ENCODE measurements at regions not wholly inside any gene's neighbourhood (a gene's known extent, or its start where the extent isn't known, plus 50 kb on each side); places are given as distances from the start of the nearest gene placed in this dataset.
"Not testable (repeated sequence)": the region's sequence is repeated elsewhere in the genome, so short reads cannot be mapped to it uniquely, and the experiment has no call there.

DNA sequence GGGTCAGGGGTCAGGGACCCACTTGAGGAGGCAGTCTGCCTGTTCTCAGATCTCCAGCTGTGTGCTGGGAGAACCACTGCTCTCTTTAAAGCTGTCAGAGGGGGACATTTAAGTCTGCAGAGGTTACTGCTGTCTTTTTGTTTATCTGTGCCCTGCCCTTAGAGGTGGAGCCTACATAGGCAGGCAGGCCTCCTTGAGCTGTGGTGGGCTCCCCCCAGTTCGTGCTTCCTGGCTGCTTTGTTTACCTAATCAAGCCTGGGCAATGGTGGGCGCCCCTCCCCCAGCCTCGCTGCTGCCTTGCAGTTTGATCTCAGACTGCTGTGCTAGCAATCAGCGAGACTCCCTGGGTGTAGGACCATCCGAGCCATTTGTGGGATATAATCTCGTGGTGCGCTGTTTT is 830.5 kb upstream of the ANO3 start:
- not testable (repeated sequence) for DNase-seq (ENCODE audit: low read depth)

- no peak for DNase-seq (ENCODE audit: low read depth)
Observed at GRCh38 chr11:25515576-25515975, 816.4 kb upstream of the ANO3 start.

DNA sequence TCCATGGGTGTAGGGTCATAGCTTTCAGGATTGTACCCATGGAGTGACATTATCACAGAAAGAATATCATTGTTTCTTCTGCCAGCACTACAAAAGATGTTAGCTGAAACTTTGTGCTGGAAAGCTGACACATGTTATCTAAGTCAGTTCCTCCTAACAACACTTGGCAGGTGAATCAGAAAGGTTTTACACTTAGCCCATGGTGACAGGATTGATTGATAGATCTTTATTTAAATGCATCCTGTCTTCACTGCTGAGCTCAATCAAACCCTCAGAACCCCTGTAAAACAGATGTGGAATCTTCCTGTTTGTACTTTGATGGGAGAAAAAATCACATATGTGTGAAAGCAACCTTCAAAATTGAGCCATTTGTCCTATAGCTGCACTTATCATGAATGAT is 811.5 kb upstream of the ANO3 start:
- DNase-seq (ENCODE audit: low read depth): no peak

DNA sequence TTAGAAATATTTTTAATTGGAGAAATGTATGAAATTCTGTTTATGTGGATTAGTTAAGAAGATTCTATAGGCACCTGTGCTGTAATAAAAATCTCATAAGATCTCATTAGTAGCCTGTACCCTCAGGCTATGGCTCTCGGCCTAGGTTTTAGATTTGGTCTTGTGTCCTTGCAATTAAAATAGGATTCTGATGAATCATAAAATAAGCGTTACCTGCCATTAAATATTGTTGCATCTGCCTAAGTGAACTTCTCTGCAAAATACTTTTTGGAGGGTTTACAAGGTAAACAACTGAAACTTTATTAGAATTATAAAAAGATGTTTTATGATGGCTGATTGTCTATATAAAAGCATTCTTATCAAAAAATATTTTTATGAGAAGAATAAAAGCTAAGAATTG is 804.1 kb upstream of the ANO3 start:
- no peak for DNase-seq (ENCODE audit: low read depth)

DNA sequence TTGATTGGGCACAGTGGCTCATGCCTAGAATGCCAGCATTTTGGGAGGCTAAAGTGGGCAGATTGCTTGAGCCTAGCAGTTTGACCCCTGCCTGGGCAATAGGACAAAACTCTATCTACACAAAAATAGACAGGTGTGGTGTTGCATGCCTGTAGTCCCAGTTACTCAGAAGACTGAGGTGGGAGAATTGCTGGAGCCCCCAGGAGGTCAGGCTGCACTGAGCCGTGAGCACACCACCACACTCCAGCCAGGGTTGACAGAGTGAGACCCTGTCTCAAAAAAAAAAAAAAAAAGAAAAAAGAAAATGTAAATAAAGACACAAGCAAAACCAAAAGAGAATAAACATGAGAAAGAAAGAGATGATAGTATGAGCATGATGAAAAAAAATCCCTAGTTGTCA is 802.4 kb upstream of the ANO3 start:
- no peak for DNase-seq (ENCODE audit: low read depth)

- no peak for DNase-seq (ENCODE audit: low read depth)
Observed at GRCh38 chr11:25535467-25536272, 796.3 kb upstream of the ANO3 start.

GRCh38 chr11:25536289-25536688 is 795.6 kb upstream of the ANO3 start:
- peak; percentile 1 for DNase-seq (ENCODE audit: low read depth)

DNA sequence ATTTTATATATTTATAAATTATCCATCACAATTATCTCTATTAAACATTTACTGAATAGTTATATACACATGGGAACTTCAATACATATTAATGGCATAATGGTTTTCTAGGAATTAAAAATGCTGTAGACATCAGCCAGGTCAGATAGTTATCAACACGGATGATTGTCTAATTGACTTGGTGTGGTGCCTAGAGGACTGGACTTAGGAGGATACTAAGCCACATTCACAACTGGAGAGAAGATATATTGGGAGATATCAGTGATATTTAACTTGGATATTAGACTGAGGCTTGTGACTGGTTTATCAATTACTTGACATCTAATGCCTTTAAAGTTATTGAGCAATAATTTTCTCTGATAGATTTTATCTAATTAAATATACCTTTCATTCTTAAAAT is 794.5 kb upstream of the ANO3 start:
- no peak for DNase-seq (ENCODE audit: low read depth)

- DNase-seq (ENCODE audit: low read depth): no peak
Observed at GRCh38 chr11:25547292-25547691, 784.6 kb upstream of the ANO3 start.

- no peak for DNase-seq (ENCODE audit: low read depth)
Observed at GRCh38 chr11:25562417-25562816, 769.5 kb upstream of the ANO3 start.

DNA sequence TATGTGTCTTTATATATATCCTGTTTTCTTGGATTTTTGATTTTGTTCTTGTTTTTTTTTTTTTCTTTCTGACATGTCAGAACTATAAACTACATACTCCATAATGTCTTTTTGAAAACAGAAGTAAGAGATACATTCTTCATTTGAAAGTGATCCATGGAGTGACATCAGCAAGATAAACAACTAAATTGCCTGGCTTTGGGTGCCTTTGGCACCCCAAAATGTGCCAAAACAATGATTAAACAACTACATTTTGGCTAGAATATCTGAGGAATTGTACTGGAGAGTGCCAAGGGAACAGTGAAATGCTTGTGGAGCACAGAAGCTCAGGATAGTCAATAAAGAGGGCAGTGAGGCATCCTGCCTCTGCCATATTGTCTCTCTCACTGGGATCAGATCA is 766.1 kb upstream of the ANO3 start:
- DNase-seq (ENCODE audit: low read depth): no peak

DNA sequence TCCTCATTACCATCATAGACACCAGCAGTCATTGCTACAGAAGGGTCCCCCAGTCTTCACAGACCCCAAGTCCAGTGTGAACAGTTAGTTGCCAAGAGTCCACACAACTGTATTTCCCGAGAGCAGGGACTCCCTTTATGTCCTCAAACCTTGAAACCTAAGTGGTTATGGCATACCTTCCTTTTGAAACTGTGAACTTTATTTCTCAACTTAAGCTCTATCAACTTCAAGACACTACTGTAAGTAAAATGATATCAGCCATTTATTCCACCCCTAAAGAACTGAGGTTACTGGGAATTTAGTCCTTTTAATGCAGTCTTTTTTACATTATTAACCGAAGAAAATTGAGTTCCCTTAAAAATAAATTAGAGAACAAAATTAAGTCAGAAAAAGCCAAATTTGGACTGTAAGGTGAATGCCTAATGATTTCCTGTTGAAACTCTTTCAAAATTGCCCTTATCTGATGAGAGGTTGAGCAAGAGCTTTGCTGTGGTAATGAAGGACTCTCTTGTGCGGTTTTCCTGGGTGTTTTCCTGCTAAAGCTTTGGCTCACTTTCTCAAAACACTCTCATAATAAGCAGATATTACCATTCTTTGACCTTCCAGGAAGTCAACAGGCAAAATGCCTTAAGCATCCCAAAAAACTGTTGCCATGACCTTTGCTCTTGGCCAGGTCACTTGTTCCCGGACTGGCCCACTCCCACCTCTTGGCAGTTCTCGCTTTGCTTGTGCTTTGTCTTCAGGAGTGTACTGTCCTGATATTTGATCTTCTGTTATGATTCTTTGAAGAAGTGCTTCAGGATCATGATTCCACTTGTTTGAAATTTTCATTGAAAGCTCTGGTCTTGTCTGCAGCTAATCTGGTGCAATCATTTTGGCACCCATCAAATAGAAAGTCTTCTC is 765.4 kb upstream of the ANO3 start:
- DNase-seq (ENCODE audit: low read depth): no peak

DNA sequence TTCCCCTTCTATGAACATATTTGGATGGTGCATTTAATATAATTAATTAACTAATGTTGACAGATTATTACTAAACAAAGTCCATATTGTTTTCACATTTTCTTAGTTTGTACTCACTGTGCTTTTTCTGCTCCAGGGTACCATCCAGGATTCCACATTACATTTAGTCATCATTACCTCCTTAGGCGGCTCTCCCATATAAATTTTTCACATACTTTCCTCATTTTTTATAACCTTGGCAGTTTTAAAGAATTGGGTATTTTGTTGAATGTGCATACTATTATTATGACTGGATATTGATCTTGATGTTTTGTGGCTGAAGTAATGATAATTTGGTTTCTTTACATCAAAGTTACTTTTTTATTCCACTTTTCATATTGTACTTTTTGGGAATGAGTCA is 755.6 kb upstream of the ANO3 start:
- no peak for DNase-seq (ENCODE audit: low read depth)

DNA sequence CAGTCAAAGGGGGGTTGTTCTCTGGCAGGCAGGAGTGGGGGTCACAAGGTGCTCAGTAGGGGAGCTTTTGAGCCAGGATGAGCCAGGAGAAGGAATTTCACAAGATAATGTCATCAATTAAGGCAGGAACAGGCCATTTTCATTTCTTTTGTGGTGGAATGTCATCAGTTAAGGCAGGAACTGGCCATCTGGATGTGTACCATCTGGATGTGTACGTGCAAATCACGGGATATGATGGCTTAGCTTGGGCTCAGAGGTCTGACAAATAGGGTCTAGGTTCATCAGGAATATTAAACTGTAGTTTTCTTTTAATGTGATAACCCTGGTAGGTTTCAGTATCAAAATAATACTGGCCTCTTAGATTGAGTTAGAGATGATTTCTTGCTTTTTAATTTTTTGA is 752.4 kb upstream of the ANO3 start:
- DNase-seq (ENCODE audit: low read depth): not testable (repeated sequence)

GRCh38 chr11:25583596-25583995 is 748.3 kb upstream of the ANO3 start:
- no peak for DNase-seq (ENCODE audit: low read depth)

DNA sequence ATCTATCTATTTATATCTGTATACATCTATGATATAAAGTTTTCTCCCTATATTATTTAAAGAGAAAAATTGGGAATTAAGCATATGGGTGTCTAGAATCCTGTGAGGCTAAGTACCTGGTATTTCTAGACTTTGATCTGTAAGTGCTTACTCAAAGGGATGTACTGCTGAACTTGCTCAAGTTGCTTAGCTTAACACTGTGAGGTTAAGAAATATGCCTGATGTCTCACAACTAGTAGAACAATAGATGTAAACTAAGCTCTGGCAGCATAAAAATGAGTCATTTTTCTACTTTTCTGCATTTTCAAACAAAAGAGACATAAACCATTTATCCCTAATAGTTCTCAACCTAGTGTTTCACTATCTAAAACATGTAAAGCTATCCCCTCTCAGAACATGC is 744.4 kb upstream of the ANO3 start:
- DNase-seq (ENCODE audit: low read depth): no peak

DNA sequence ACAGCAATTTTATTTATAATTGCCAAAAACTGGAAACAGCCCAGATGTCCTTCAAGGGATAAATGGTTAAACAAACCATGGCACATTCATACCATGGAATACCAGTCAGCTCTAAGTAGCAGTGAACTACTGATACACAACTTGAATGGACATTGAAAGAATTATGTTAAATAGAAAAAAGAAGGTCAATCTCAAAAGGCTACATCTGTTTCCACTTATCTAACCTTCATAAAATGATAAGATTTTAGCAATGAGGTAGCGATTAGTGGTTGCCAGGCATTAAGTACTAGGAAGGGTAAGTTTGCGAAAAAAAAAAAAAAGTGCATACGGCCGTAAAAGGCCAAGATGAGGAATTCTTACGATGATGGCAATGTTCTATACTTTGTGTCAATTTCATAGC is 738.7 kb upstream of the ANO3 start:
- DNase-seq (ENCODE audit: low read depth): no peak

DNA sequence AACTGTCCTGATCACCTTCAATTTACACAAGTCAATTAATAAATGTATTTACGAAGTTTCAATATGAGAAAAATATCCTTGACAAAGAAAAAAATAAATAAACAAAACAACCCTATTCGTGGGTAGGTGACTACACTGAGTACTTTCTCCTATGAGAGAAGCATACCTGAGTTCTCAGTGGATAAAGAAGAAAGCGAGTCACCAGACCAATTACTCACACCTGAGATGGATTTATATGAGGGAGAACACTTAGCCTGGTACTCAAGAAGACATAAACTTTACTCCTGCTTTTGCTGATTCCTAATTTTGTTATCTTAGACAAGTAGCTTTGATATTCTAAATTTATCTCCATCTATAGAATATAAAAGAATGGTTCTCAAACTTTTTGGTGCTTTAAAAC is 735.2 kb upstream of the ANO3 start:
- DNase-seq (ENCODE audit: low read depth): no peak

GRCh38 chr11:25597696-25598095 is 734.2 kb upstream of the ANO3 start:
- no peak for DNase-seq (ENCODE audit: low read depth)

GRCh38 chr11:25602149-25602548 is 729.8 kb upstream of the ANO3 start:
- no peak for DNase-seq (ENCODE audit: low read depth)

- DNase-seq (ENCODE audit: low read depth): no peak
Observed at GRCh38 chr11:25602959-25603358, 729.0 kb upstream of the ANO3 start.

- DNase-seq (ENCODE audit: low read depth): peak; percentile 53
Observed at GRCh38 chr11:25612806-25613205, 719.1 kb upstream of the ANO3 start.

DNA sequence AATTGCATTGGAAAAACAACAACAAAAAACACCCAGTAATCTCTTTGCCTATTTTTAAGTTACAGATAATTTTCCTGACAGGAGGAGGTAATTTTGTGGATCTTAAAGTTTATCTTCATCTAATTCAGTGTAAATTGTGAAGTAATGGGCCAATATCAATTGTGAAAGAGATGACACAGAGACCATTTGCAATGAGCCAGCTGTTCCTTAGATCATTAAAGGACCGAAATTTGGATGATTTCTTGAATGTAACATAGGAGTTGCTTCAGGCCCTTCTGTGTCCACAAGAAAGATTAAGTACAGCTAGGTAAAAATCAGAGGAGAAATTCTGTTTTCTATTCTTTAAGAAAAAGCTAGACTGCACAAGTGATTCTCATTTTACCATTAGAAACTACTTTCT is 718.5 kb upstream of the ANO3 start:
- DNase-seq (ENCODE audit: low read depth): peak; percentile 32
